GM18867 (cell line): ENCODE measurements at regions not wholly inside any gene's neighbourhood (a gene's known extent, or its start where the extent isn't known, plus 50 kb on each side); places are given as distances from the start of the nearest gene placed in this dataset.
"Not testable (repeated sequence)": the region's sequence is repeated elsewhere in the genome, so short reads cannot be mapped to it uniquely, and the experiment has no call there.

Experiments
- ATAC-seq: cut with Tn5 transposase; IDR thresholded peaks from one replicate; pipeline ENCODE4 v1.9.1; 2021; ENCODE audit warnings: mild to moderate bottlenecking, moderate library complexity; ENCODE audit not compliant: unreplicated experiment

DNA sequence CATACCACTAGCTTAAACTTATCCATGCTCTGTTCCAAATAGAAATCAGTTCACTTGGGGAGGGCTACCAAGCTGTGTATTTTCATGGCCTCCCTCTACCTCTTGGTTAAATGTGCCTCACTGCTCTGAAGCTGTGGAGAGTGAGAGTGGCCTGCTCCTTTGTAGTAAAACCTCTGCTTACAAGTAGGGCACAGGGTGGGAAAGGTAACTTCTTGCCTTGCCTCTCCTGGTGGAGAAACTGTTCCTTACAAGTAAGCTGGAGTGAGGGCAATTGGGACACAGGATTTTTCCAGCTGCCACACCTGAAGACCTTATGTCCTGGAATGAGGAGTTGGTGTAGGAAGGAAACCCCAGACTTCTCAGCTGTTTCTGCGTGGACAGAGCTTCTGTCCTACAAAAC lies 128.8 kb upstream of the SPATA31A7 start:
- ATAC-seq, result not testable (repeated sequence)

DNA sequence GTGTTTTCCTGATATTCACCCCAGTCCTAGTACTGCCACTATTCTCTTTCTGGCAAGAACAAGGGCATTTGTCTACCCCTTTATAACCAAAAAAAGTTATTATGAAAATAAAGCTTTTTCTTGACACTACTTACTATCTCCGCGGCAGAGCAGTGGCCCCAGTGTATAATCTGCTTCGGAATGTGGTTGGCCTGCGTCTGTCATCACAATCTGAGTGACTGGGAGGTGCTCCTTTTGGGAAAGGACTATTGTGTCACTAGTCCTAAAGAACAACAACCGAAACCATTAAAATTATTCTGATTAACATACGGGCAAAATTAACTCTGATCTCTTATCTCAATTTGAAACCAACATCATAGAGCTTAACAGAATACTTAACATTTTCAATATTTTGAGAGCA lies 117.0 kb upstream of the SPATA31A7 start:
- not testable (repeated sequence) for ATAC-seq

DNA sequence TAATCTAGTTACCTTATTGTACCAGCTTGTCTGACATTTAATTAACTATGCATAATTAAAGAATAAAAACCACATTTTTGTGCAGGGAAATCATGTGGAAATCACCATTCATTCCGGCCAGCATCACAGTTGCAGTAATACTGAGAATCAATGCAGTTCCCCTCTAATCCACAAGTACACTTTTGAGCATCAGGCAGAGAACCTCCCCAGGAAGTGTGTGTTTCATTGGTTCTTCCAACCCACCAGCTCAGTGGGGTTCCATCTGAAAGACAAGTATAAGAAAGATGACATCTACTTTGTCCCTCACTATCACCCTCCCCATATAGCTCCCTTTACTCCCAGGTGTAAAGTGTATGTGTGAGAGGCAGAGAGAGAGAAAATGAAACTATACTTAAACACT lies 108.1 kb upstream of the SPATA31A7 start:
- ATAC-seq, result peak; percentile 50

DNA sequence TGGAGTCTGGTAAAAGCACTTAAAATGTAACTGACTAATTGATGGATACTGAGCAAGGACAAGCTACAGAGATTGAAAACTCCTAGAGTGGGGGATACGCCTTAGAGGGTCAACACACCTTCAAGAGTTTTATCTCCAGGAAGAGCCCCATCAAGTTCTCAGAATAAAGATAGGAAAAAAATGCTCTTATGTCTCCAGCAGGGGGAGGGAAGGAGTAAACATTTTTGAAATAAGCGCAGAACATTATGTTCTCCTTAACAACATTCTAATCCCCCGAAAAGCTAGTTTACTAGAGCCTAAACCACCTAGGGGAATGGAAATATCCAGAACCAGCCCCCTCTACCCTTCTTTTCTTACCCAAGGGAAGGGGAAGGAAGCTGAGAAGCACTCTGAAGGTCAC lies 104.4 kb upstream of the SPATA31A7 start:
- not testable (repeated sequence) for ATAC-seq

DNA sequence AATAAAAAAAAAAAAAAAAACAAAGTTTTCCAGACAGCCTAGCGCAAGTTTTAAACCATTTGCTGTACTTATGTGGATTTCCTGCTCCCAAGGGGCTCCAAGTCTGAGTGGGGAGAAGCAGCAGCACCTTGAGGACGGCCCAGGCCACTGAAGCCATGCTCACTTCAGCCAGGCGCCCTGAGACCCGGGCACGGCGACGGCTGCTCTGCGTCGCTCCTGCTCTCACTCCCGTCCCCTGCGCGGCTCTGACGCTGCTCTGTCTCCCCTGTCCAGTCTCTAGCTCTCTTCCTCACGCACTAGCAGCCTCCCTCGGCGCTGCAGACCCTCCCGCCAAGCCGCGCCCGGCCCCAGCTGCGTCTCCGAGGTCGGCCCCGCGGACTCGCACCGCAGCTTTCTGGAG lies 67.4 kb upstream of the SPATA31A7 start:
- ATAC-seq, result not testable (repeated sequence)
